Progenitor cell of endocrine pancreas (in vitro differentiated cells): ENCODE measurements at regions not wholly inside any gene's neighbourhood (a gene's known extent, or its start where the extent isn't known, plus 50 kb on each side); places are given as distances from the start of the nearest gene placed in this dataset.

Source experiments
- DNase-seq: peaks from one replicate; pipeline ENCODE4 v3.0.0; 2021; ENCODE audit warnings: low spot score; ENCODE audit not compliant: unreplicated experiment
- H3K27ac Mint-ChIP-seq: 2 replicates; pipeline ENCODE4 v1.8.0; 2021; ENCODE audit warnings: mild to moderate bottlenecking, moderate library complexity, mixed read lengths
- H3K27me3 Mint-ChIP-seq: 2 replicates; pipeline ENCODE4 v1.8.0; 2021; ENCODE audit warnings: mixed read lengths
- H3K36me3 Mint-ChIP-seq: 2 replicates; pipeline ENCODE4 v1.8.0; 2022; ENCODE audit warnings: mixed read lengths; ENCODE audit not compliant: insufficient read depth
- H3K4me1 Mint-ChIP-seq: 2 replicates; pipeline ENCODE4 v1.8.0; 2021; ENCODE audit warnings: low read depth, mixed read lengths
- H3K4me3 Mint-ChIP-seq: 2 replicates; pipeline ENCODE4 v1.8.0; 2021; ENCODE audit warnings: low read depth, mild to moderate bottlenecking, moderate library complexity, mixed read lengths
- H3K9me3 Mint-ChIP-seq: 2 replicates; pipeline ENCODE4 v1.8.0; 2021; ENCODE audit warnings: low read depth, mixed read lengths
- CTCF ChIP-seq: fragments of 200-600 bp; sonication (generic); IDR thresholded peaks from one replicate; pipeline ENCODE4 v1.5.0; 2021; ENCODE audit warnings: antibody characterized with exemption, mild to moderate bottlenecking; ENCODE audit not compliant: unreplicated experiment

- H3K4me3 Mint-ChIP-seq, result no peak overlapping the region
- H3K27me3 Mint-ChIP-seq, result peaks cover 35% of the 10 kb centered on the region
- H3K9me3 Mint-ChIP-seq, result no peaks in the 10 kb centered on the region
- no peaks in the 10 kb centered on the region for H3K4me1 Mint-ChIP-seq
- no peak for TF ChIP-seq CTCF
- H3K36me3 Mint-ChIP-seq, result no peaks in the 10 kb centered on the region
- DNase-seq, result no peak
- H3K27ac Mint-ChIP-seq, result no peak overlapping the region
These were observed 218.5 kb upstream of the RPL38 start for GRCh38 chr17:73984941-73985340.

DNA sequence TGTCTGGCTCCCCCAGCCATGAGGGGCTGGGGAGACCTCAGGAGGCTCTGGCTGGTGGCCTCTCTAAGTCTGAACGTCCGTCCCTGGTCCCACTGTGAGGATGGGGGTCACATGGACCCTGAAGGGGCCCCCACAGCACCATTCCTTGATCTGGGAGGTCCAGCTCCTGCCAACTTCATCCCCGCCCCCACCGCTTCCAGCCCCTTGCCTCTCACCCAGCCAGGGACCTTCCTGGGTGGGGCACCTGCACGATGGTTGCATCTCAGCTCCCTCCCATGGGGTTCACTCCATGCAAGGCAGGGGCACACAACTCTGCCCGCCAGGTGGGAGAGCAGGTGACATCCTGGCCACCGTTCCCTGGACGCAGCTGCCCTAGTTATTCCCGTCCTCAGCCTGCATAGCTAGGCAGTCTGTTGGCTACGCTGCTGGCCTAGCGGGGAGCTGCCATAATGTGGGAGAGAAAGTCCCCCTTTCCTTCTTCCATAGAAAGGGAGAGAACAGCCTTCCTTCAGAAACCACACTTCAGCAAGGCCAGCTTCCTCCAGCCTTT lies 217.9 kb upstream of the RPL38 start:
- DNase-seq, result no peak
- Mint-ChIP-seq H3K4me1 (no peaks in the 10 kb centered on the region), H3K4me3 (no peak overlapping the region), H3K27ac (no peak overlapping the region), H3K36me3 (no peaks in the 10 kb centered on the region), H3K9me3 (no peaks in the 10 kb centered on the region), H3K27me3 (peaks cover 29% of the 10 kb centered on the region)
- no peak for TF ChIP-seq CTCF

GRCh38 chr17:73986641-73987177 lies 216.8 kb upstream of the RPL38 start:
- no peak overlapping the region for H3K4me3 Mint-ChIP-seq
- no peaks in the 10 kb centered on the region for H3K36me3 Mint-ChIP-seq
- H3K4me1 Mint-ChIP-seq, result no peaks in the 10 kb centered on the region
- no peak overlapping the region for H3K27ac Mint-ChIP-seq
- peaks cover 24% of the 10 kb centered on the region for H3K27me3 Mint-ChIP-seq
- H3K9me3 Mint-ChIP-seq, result no peaks in the 10 kb centered on the region
- no peak for TF ChIP-seq CTCF
- no peak for DNase-seq

DNA sequence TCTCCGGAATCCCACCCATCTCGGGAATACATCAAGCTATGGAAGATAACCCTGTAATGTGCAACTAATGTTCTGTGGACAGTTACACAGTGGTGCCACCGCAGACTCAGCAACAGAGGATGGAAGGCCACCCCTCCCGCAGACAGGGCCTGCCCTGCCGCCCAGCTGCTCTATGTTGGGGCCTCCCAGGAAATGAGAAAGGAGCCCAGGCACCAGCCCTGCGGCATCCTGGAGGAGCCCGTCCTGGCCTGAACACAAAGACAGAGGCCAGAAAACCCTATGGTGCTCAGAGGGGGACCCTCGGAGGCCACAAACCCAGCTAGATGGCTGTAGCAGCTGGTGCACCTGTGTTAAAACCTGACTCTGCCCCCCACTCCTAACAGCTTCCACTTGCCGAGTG lies 216.1 kb upstream of the RPL38 start:
- Mint-ChIP-seq H3K27me3 (peaks cover 20% of the 10 kb centered on the region), H3K36me3 (no peaks in the 10 kb centered on the region), H3K4me3 (no peak overlapping the region), H3K27ac (no peak overlapping the region), H3K9me3 (no peaks in the 10 kb centered on the region), H3K4me1 (no peaks in the 10 kb centered on the region)
- no peak for TF ChIP-seq CTCF
- DNase-seq, result no peak

GRCh38 chr17:73987845-73988509 lies 215.5 kb upstream of the RPL38 start:
- H3K4me1 Mint-ChIP-seq, result no peaks in the 10 kb centered on the region
- TF ChIP-seq CTCF, result no peak
- no peak for DNase-seq
- H3K36me3 Mint-ChIP-seq, result no peaks in the 10 kb centered on the region
- H3K9me3 Mint-ChIP-seq, result no peaks in the 10 kb centered on the region
- H3K27ac Mint-ChIP-seq, result no peak overlapping the region
- no peak overlapping the region for H3K4me3 Mint-ChIP-seq
- peaks cover 19% of the 10 kb centered on the region for H3K27me3 Mint-ChIP-seq
